Neuron (in vitro differentiated cells): ENCODE measurements at regions not wholly inside any gene's neighbourhood (a gene's known extent, or its start where the extent isn't known, plus 50 kb on each side); places are given as distances from the start of the nearest gene placed in this dataset.
"Not testable (repeated sequence)": the region's sequence is repeated elsewhere in the genome, so short reads cannot be mapped to it uniquely, and the experiment has no call there.

Experiments used
- H2AFZ ChIP-seq: one replicate; pipeline ENCODE4 v1.6.1; 2013; ENCODE audit warnings: low read depth, mild to moderate bottlenecking, inconsistent platforms, low read length, moderate library complexity
- H3K27me3 ChIP-seq: one replicate; pipeline ENCODE4 v1.6.1; 2013; ENCODE audit warnings: low read length; ENCODE audit not compliant: insufficient read depth
- H3K36me3 ChIP-seq: one replicate; pipeline ENCODE4 v1.6.1; 2013; ENCODE audit warnings: low read length; ENCODE audit not compliant: insufficient read depth
- H3K4me1 ChIP-seq: one replicate; pipeline ENCODE4 v1.6.1; 2013; ENCODE audit warnings: low read length; ENCODE audit not compliant: insufficient read depth
- H3K4me3 ChIP-seq: 2 replicates; pipeline ENCODE4 v1.5.1; 2013; ENCODE audit warnings: mild to moderate bottlenecking, low read length, moderate library complexity
- H3K9me3 ChIP-seq: one replicate; pipeline ENCODE4 v1.6.1; 2013; ENCODE audit warnings: low read length

DNA sequence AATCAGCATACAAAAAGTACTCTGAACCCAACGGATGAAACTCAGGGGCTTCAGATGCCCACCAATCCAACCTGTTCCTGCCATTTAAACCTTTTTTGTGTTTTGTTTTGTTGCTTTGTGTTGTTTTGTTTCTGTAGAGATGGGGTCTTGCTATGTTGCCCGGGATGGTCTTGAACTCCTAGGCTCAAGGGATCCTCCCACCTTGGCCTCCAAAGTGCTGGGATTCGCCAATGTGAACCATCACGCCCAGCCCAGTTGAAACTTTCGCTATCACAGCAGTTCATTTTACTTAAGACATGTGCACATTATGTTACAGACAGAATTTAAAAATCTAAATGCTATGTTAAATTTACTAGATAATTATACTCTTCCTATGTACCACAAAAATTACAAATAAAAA, 101.6 kb downstream of the SKIDA1 start:
- no peak overlapping the region for H2AFZ ChIP-seq
- no peaks in the 10 kb centered on the region for H3K36me3 ChIP-seq
- H3K4me3 ChIP-seq, result no peak overlapping the region
- H3K4me1 ChIP-seq, result no peaks in the 10 kb centered on the region
- H3K27me3 ChIP-seq, result no peaks in the 10 kb centered on the region
- peaks cover 10% of the 10 kb centered on the region for H3K9me3 ChIP-seq

DNA sequence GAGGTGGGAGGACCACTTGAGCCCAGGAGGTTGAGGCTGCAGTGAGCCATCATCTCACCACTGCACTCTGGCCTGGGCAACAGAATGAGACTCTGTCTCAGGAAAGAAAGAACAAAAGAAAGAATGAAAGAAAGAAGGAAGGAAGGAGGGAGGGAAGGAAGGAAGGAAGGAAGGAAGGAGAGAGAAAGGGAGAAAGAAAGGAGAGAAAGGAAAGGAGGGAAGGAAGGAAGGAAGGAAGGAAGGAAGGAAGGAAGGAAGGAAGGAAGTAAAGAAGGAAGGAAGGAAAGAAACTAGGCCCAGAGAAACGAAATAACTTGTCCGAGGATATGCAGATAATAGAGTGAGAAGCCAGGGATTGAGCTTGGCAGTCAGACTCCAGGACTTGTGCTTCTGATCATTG, 102.1 kb downstream of the SKIDA1 start:
- Histone ChIP-seq H3K27me3 (no peaks in the 10 kb centered on the region), H3K4me1 (no peaks in the 10 kb centered on the region), H3K9me3 (peaks cover 10% of the 10 kb centered on the region), H3K36me3 (no peaks in the 10 kb centered on the region), H3K4me3 (no peak overlapping the region), H2AFZ (no peak overlapping the region)

DNA sequence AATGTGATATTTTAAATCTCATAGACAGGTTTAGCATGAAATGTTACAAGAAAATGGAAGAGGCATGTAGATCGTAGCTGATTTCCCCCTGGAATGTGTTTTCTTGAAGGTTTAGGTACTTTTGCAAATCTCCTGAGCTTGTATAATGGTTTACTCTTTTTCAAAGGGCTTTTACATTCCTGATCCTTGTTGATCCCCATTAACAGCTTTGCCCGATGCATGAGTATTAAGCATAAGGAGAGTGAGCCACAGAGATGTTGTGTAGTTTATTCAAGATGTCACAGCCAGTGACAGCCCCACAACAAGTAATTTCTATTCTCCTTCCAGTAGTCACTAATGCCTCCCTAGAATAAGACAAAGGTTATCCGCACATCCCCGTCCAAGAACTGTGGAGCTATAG, 103.7 kb downstream of the SKIDA1 start:
- no peaks in the 10 kb centered on the region for H3K27me3 ChIP-seq
- no peak overlapping the region for H3K4me3 ChIP-seq
- peaks cover 5% of the 10 kb centered on the region for H3K9me3 ChIP-seq
- H2AFZ ChIP-seq, result no peak overlapping the region
- H3K4me1 ChIP-seq, result no peaks in the 10 kb centered on the region
- no peaks in the 10 kb centered on the region for H3K36me3 ChIP-seq

DNA sequence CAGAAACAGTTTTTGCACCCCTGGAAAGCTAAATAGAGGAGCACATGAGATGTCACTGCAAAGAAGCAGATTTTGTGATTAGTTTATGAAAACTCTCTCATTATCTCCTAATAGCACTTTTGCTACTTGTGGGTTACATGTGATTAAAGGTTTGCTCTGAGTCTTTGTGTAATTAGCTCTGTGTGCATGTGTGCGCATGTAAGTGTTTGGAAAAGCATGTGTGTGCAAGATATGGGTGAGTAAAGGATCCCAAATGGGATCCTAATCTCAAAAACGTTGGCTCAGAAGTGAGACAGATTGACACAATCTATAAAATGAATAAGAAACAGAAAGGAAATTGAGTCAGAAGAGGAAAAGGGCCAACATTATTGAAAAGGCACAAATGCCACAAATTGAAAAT, 104.5 kb downstream of the SKIDA1 start:
- H3K27me3 ChIP-seq, result no peaks in the 10 kb centered on the region

DNA sequence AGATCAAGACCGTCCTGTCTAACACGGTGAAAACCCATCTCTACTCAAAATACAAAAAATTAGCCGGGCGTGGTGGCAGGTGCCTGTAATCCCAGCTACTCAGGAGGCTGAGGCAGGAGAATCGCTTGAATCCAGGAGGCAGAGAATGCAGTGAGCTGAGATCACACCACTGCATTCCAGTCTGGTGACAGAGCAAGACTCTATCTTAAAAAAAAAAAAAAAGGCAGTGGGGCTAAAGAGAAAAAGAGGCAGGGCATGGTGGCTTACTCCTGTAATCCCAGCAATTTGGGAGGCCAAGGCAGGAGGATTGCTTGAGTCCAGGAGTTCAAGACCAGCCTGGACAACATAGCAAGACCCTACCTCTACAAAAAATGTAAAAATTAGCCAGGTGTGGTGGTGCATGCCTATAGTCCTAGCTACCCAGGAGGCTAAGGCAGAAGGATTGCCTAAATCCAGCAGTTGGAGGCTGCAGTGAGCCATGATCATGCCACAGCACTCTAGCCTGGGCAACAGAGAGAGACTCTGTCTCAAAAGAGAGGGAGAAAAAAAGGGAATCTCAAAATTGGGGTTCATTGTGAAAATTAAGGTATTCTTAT, 106.4 kb downstream of the SKIDA1 start:
- not testable (repeated sequence) for H3K9me3 ChIP-seq, H3K36me3 ChIP-seq, H2AFZ ChIP-seq, H3K4me3 ChIP-seq, H3K4me1 ChIP-seq, H3K27me3 ChIP-seq

More for the DNA sequence above, 104.5 kb downstream of the SKIDA1 start:
- Histone ChIP-seq H3K36me3 (no peaks in the 10 kb centered on the region), H3K9me3 (no peaks in the 10 kb centered on the region), H2AFZ (no peak overlapping the region), H3K4me3 (no peak overlapping the region), H3K4me1 (no peaks in the 10 kb centered on the region)

DNA sequence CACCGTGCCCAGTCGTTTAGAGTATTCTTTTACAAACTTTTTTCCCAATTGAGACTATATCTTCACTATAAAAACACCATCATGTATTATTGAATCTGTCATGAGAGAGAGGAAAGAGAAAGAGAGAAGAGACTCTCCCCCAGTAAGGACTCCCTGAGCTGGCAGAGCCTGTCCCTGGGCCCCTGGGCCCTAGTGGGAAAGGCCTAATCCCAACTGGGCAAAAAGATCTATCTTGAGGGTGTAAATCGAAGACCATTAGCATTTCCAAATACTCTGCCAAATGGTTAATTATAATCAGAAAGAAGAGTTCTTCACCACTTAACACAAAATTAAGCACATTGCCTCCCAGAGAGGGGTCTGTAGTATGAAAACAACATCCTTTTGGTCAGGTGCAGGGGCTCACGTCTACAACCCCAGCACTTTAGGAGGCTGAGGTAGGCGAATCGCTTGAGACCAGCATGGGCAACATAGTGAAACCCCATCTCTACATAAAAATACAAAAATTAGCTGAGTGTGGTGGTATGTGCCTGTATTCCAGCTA, 108.2 kb downstream of the SKIDA1 start:
- H3K4me3 ChIP-seq, result no peak overlapping the region
- no peaks in the 10 kb centered on the region for H3K27me3 ChIP-seq
- H3K36me3 ChIP-seq, result no peaks in the 10 kb centered on the region
- no peaks in the 10 kb centered on the region for H3K9me3 ChIP-seq
- H3K4me1 ChIP-seq, result peaks cover 3% of the 10 kb centered on the region
- no peak overlapping the region for H2AFZ ChIP-seq

DNA sequence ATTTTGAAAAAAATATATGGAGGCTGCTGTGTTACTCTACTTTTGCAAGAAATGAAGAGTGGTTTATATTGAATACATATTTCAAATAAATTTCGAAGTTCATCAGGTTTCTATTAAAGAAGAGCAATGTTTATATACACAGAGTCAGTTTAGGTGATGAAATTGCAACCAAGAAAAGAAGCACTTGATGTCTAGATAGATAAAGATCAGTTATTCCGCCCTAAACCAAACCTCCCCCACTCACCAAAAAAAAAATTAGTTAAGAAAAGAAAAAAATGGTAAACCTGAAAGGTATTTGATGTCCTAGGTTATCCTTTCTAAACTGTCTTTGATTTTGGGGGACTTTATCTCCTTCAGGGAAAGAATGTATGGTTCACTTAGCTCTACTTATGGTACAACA, 111.8 kb downstream of the SKIDA1 start:
- H3K9me3 ChIP-seq, result no peaks in the 10 kb centered on the region
- H3K36me3 ChIP-seq, result no peaks in the 10 kb centered on the region
- H3K4me3 ChIP-seq, result no peak overlapping the region
- H2AFZ ChIP-seq, result no peak overlapping the region
- H3K27me3 ChIP-seq, result no peaks in the 10 kb centered on the region
- peaks cover 3% of the 10 kb centered on the region for H3K4me1 ChIP-seq

DNA sequence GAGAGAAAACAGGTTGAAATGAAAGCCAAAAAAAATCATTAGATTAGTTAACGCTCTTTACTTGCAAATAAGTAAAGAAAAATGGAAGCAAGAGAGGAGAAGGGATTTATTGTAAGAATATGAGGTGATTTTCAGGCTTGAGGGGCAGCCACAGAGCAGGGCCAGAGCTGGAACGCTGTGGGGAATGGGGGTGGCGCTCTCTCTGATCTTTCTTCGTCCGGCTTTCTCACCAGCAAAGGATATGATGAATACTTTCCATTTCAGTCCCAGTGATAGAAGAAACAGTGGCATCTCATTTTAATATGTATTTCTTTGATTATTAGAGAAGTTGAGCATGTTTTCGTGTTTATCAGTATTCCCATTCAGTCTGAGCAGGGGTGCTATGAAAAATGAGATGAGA, 112.2 kb downstream of the SKIDA1 start:
- peaks cover 3% of the 10 kb centered on the region for H3K4me1 ChIP-seq
- H3K4me3 ChIP-seq, result no peak overlapping the region
- no peaks in the 10 kb centered on the region for H3K36me3 ChIP-seq

DNA sequence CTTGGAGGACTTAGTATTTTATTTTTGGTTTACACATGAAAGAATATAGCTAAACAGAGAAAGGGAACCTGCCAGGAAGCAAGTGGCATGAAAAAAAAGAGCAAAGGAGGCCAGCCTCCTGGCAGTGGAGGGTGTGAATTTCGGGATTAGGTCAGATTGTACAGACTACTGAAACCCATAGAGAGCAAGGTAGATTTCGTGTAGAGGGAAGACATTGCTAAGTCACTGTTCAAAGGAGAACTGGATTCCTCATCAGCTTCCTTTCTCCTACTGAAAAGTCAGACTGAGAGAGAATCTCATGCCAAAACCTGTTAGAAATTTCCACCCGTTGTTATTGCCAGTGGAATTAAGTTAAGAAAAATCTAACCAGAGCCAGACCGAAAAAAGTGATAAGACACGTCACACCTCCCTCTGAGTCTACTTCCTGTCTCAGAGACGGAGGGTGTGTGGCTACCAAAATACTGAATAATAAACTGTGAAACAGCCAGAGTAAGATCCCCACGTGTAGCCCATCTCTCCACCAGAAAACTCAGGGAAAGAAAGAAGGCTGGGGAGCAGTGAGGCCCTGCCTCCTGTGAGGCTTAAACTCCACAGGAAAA, 118.8 kb downstream of the SKIDA1 start:
- H3K27me3 ChIP-seq, result no peaks in the 10 kb centered on the region
- no peaks in the 10 kb centered on the region for H3K4me1 ChIP-seq
- no peak overlapping the region for H2AFZ ChIP-seq
- H3K9me3 ChIP-seq, result peaks cover 14% of the 10 kb centered on the region
- no peak overlapping the region for H3K4me3 ChIP-seq
- no peaks in the 10 kb centered on the region for H3K36me3 ChIP-seq

More for the DNA sequence above, 112.2 kb downstream of the SKIDA1 start:
- no peaks in the 10 kb centered on the region for H3K9me3 ChIP-seq
- H3K27me3 ChIP-seq, result no peaks in the 10 kb centered on the region
- H2AFZ ChIP-seq, result no peak overlapping the region

DNA sequence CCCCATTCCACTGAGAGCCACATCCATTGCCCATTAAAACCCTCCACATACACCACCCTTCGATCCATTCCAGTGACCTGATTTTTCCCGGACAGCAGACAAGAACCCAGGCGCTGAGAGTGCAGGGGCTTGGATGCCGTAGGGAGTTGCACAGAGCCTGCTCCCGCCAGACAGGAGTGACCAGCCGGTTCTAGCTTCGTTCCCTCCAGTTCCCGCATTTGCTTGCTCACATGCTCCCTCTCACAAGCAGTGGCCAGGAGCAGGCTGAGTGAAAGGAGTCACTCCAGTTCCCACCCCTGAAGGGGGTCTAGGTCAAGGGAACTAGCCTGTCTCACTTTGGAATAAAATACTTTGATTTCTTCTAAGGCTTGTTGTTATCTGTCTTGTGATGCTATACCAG, 119.5 kb downstream of the SKIDA1 start:
- Histone ChIP-seq H3K4me1 (no peaks in the 10 kb centered on the region), H3K4me3 (no peak overlapping the region), H2AFZ (no peak overlapping the region), H3K27me3 (no peaks in the 10 kb centered on the region), H3K36me3 (no peaks in the 10 kb centered on the region), H3K9me3 (peaks cover 14% of the 10 kb centered on the region)

DNA sequence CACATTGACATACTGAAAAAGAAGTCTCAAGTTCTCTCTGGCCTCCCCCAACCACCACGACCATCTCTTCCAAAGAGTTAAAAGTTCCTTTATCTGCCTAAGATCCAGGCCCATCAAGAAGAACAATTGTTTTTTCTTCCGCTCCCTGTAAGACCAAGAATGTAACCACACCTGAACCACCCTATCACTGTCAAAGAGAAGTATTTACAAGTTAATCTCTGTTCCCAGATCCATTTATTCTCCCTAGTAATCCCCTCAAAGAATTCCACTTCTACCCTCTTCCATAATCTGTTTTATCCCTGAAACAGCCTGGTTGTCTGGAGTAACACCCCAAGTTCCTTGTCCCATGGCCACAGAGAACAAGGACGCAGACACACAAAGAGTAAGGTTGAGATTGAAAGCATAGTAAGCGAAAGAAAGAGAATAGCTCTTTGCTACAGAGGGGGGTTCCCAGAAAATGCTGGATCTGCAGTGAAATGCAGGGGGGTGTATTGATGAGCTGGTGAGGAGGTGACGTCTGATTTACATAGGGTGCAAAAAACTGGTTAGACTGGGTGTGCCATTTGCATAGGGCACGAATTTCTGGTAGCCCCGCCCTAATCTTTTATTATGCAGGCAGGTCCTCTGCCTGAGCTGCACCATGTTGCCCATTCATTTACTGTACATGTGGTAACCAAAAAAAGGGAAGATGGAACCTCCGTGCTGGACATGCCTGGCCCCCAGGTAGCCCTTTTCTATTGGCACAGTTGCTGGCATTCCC, 122.0 kb downstream of the SKIDA1 start:
- Histone ChIP-seq H3K27me3 (no peaks in the 10 kb centered on the region), H3K4me1 (peaks cover 10% of the 10 kb centered on the region), H3K36me3 (no peaks in the 10 kb centered on the region), H2AFZ (no peak overlapping the region), H3K4me3 (no peak overlapping the region), H3K9me3 (peaks cover 14% of the 10 kb centered on the region)

DNA sequence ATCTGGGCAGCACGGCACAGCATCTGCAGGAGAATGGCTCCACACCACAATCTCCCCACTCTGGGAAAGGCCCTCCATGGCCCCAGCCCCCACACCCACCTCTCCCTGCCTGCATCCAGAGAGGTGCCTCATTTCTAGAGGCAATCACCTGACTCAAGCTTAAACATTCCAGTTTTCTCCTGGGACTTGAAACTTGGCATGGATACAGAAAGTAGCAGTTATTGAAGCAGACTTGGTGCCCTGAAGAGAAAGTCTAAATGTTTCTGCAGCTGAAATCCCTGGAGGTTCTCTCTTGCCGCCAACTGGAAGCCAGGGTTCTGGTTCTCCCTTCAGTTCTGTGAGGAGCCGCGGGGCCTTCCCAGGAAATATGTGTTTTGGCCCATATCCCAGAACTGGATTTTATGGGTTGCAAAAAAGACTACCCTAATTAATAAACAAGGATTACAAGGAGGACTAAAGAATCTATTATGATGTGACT, 122.8 kb downstream of the SKIDA1 start:
- H2AFZ ChIP-seq, result no peak overlapping the region
- peaks cover 14% of the 10 kb centered on the region for H3K9me3 ChIP-seq
- H3K36me3 ChIP-seq, result no peaks in the 10 kb centered on the region
- H3K4me1 ChIP-seq, result peaks cover 10% of the 10 kb centered on the region
- H3K27me3 ChIP-seq, result no peaks in the 10 kb centered on the region
- no peak overlapping the region for H3K4me3 ChIP-seq

DNA sequence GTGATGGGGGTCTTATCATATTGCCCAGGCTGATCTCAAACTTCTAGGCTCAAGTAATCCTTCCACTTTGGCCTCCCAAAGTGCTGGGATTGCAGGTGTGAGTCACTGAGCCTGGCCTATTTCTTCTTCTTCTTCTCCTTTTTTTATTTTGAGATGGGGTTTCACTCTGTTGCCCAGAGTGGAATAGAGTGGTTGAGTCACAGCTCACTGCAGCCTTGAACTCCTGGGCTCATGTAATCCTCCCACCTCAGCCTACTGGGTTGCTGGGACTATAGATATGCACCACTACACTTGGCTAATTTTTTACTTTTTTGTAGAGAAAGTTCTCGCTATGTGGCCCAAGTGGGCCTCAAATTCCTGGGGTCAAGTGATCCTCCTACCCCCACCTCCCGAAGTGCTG, 124.3 kb downstream of the SKIDA1 start:
- no peaks in the 10 kb centered on the region for H3K27me3 ChIP-seq
- no peak overlapping the region for H3K4me3 ChIP-seq
- H2AFZ ChIP-seq, result no peak overlapping the region
- H3K4me1 ChIP-seq, result peaks cover 10% of the 10 kb centered on the region
- no peaks in the 10 kb centered on the region for H3K36me3 ChIP-seq
- H3K9me3 ChIP-seq, result peaks cover 10% of the 10 kb centered on the region
